ENCODE measurements at regions not wholly inside any gene's neighbourhood (a gene's known extent, or its start where the extent isn't known, plus 50 kb on each side); places are given as distances from the start of the nearest gene placed in this dataset.

DNA sequence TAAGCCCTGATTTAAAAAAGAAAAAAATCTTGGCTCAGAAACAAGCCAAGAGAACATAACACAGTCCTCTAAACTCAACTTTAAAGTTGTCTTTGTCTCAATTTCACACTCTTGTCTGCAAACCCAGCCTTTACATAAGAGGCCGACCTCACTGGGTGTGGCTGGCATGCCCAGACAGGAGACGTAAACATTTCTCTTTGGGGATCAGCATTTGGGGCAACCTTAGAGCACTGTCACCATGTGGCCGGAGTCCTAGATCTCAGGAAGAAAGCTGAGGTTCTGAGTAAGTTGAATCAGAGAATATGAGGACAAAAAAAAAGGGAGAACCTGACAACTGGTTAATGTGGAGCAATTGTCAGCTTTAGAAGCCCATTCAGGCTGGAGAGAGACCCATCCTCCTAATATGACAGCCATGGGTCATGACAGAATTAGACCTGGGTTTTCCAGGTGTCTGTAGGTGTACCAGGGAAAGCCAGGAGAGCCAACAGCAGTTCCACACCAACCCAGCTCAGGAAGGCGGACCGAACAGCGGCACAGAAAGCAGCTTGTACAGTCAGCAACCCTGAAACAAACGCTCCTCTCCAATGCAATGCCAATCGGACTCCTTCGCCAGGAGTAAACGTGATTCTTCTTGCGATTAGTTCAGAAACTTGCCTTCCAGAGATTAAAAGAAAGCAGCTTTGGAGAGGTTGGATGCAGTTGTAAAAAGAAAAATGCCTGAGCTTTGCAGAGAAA is 97.9 kb upstream of the MAP3K1 start:
- TF ChIP-seq CTCF (optimal IDR thresholded peaks at IDR 0.05 in 1 of 3, IDR thresholded peaks at IDR 0.05 in 1 of 3, conservative IDR thresholded peaks at IDR 0.05 in 1 of 3; ENCODE audit: extremely low read depth in 1 of 3, insufficient read depth in 2 of 3, low read length in 3 of 3) (no peak), EZH2 (IDR thresholded peaks at IDR 0.05; ENCODE audit: low read length) (no peak)
- Histone ChIP-seq H3K9me3 (ENCODE audit: control insufficient read depth, low read depth, low read length) (no peaks in the 10 kb centered on the region), H3K27me3 (ENCODE audit: control insufficient read depth, extremely low read depth, insufficient read depth, low read length) (no peaks in the 10 kb centered on the region), H3K9ac (ENCODE audit: control insufficient read depth, extremely low read depth, insufficient read depth, low read length) (peak overlapping the region; percentile 23), H2AFZ (ENCODE audit: control insufficient read depth, low read length) (peak overlapping the region; percentile 2), H3K36me3 (ENCODE audit: control insufficient read depth in 2 of 2, extremely low read depth in 1 of 2, insufficient read depth in 2 of 2, low read length in 2 of 2) (no peaks in the 10 kb centered on the region), H3K4me2 (ENCODE audit: control insufficient read depth, extremely low read depth, insufficient read depth, low read depth, low read length) (peak overlapping the region; percentile 89), H3K4me3 (ENCODE audit: control insufficient read depth in 2 of 3, extremely low read depth in 1 of 3, insufficient read depth in 2 of 3, low read depth in 1 of 3, low read length in 3 of 3) (peak overlapping the region in 2 of 3 experiments; percentile 42 to 53), H3K4me1 (ENCODE audit: control insufficient read depth, extremely low read depth, insufficient read depth, low read length) (peaks cover 14% of the 10 kb centered on the region), H3K79me2 (ENCODE audit: control insufficient read depth, insufficient read depth, low read length) (no peaks in the 10 kb centered on the region), H4K20me1 (ENCODE audit: control insufficient read depth, extremely low read depth, insufficient read depth, low read length) (no peaks in the 10 kb centered on the region), H3K9me1 (ENCODE audit: control insufficient read depth, extremely low read depth, insufficient read depth, low read length) (no peaks in the 10 kb centered on the region), H3K27ac (ENCODE audit: control insufficient read depth, insufficient read depth, low read length) (peak overlapping the region; percentile 36)
- dilution Hi-C loops (cut with MboI; ENCODE audit: extremely low pct_ligation_motif_present, low sequenced_read_pairs), result no loop called here
- FAIRE-seq (peak; percentile 88), DNase-seq (ENCODE audit: low read depth, low spot score) (peak; percentile 28)

DNA sequence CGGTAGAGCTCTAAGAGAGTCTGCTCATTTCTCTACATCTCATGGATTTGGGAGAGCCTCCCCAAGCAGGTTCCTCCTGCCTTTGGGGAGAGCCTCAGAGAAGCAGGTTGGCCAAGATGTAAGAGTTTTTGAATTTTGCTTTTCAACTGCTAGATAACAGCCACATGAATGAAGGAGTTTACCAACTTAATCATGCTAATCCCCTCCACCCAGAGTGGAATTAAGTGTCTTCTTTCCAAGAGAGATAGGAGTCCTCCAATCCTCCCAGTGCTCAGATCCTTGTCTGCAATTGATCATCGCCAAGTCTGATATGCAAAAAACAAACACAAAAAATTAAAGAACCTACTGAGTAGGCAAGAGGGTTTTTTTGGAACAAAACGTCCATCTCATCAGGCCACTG is 99.4 kb upstream of the MAP3K1 start:
- no peak for DNase-seq (ENCODE audit: low read depth, low spot score)
- Histone ChIP-seq H3K4me2 (ENCODE audit: control insufficient read depth, extremely low read depth, insufficient read depth, low read depth, low read length) (no peak overlapping the region), H3K4me1 (ENCODE audit: control insufficient read depth, extremely low read depth, insufficient read depth, low read length) (peaks cover 14% of the 10 kb centered on the region), H3K4me3 (ENCODE audit: control insufficient read depth in 2 of 3, extremely low read depth in 1 of 3, insufficient read depth in 2 of 3, low read depth in 1 of 3, low read length in 3 of 3) (no peak overlapping the region), H3K36me3 (ENCODE audit: control insufficient read depth in 2 of 2, extremely low read depth in 1 of 2, insufficient read depth in 2 of 2, low read length in 2 of 2) (no peaks in the 10 kb centered on the region), H3K9me3 (ENCODE audit: control insufficient read depth, low read depth, low read length) (no peaks in the 10 kb centered on the region), H2AFZ (ENCODE audit: control insufficient read depth, low read length) (no peak overlapping the region), H3K27me3 (ENCODE audit: control insufficient read depth, extremely low read depth, insufficient read depth, low read length) (no peaks in the 10 kb centered on the region), H3K9me1 (ENCODE audit: control insufficient read depth, extremely low read depth, insufficient read depth, low read length) (no peaks in the 10 kb centered on the region), H3K9ac (ENCODE audit: control insufficient read depth, extremely low read depth, insufficient read depth, low read length) (no peak overlapping the region), H3K27ac (ENCODE audit: control insufficient read depth, insufficient read depth, low read length) (no peak overlapping the region), H3K79me2 (ENCODE audit: control insufficient read depth, insufficient read depth, low read length) (no peaks in the 10 kb centered on the region), H4K20me1 (ENCODE audit: control insufficient read depth, extremely low read depth, insufficient read depth, low read length) (no peaks in the 10 kb centered on the region)
- TF ChIP-seq CTCF (optimal IDR thresholded peaks at IDR 0.05 in 1 of 3, IDR thresholded peaks at IDR 0.05 in 1 of 3, conservative IDR thresholded peaks at IDR 0.05 in 1 of 3; ENCODE audit: extremely low read depth in 1 of 3, insufficient read depth in 2 of 3, low read length in 3 of 3) (no peak), EZH2 (IDR thresholded peaks at IDR 0.05; ENCODE audit: low read length) (no peak)
- FAIRE-seq, result no peak
- dilution Hi-C loops (cut with MboI; ENCODE audit: extremely low pct_ligation_motif_present, low sequenced_read_pairs), result no loop called here
